IMR-90 (cell line): ENCODE measurements at regions not wholly inside any gene's neighbourhood (a gene's known extent, or its start where the extent isn't known, plus 50 kb on each side); places are given as distances from the start of the nearest gene placed in this dataset.

Experiments used
- ATAC-seq: fragments of 200-7000 bp; cut with Tn5 transposase; 2 replicates; pipeline ENCODE4 v1.9.1; 2020; ENCODE audit warnings: low read depth, mild to moderate bottlenecking, moderate library complexity
- BruUV-seq: library from RNA; stranded (reverse); fragments of 400-500 nt; replicated peaks from 2 replicates; lab custom pipeline; 2021; lab: Mats Ljungman, UMichigan
- CTCF ChIA-PET: fragments of 300-600 bp; formaldehyde crosslinking; extraction: SDS; loops from one replicate; lab custom pipeline; 2021; ENCODE audit warnings: antibody characterized with exemption; lab: Yijun Ruan, JAX
- POLR2A ChIA-PET: fragments of 300-600 bp; sonication (Branson Sonifier 250); formaldehyde crosslinking; loops from one replicate; lab custom pipeline; 2022; ENCODE audit warnings: antibody characterized with exemption; ENCODE audit not compliant: unreplicated experiment; lab: Charles Lee
- DNase-seq: peaks from one replicate; pipeline ENCODE4 v3.0.0; 2013
- H2AFZ ChIP-seq: replicated peaks from 2 replicates; pipeline ENCODE3; 2013; ENCODE audit warnings: low read length, mild to moderate bottlenecking; ENCODE audit not compliant: poor library complexity
- H2AK5ac ChIP-seq: 2 replicates; pipeline ENCODE4 v1.6.1; 2013; ENCODE audit warnings: low read depth, low read length, inconsistent platforms
- H2AK9ac ChIP-seq: replicated peaks from 2 replicates; pipeline ENCODE3; 2013; ENCODE audit warnings: mild to moderate bottlenecking, low read depth, low read length, moderate library complexity; ENCODE audit not compliant: poor library complexity
- H2BK120ac ChIP-seq: 2 replicates; pipeline ENCODE4 v1.6.1; 2013; ENCODE audit warnings: low read depth, low read length, inconsistent platforms
- H2BK15ac ChIP-seq: 3 replicates; pipeline ENCODE4 v1.6.1; 2013; ENCODE audit warnings: low read depth, low read length, inconsistent platforms
- H2BK20ac ChIP-seq: 2 replicates; pipeline ENCODE4 v1.6.1; 2013; ENCODE audit warnings: low read depth, mild to moderate bottlenecking, inconsistent platforms, low read length, moderate library complexity
- H2BK5ac ChIP-seq: 2 replicates; pipeline ENCODE4 v1.6.1; 2013; ENCODE audit warnings: mild to moderate bottlenecking, low read depth, low read length, inconsistent platforms; ENCODE audit not compliant: poor library complexity, severe bottlenecking
- H3K14ac ChIP-seq: replicated peaks from 2 replicates; pipeline ENCODE4 v1.6.1; 2013; ENCODE audit warnings: low read depth, low read length, inconsistent platforms
- H3K18ac ChIP-seq: 2 replicates; pipeline ENCODE4 v1.6.1; 2013; ENCODE audit warnings: low read depth, low read length, control low read depth
- H3K23ac ChIP-seq: 2 replicates; pipeline ENCODE4 v1.6.1; 2013; ENCODE audit warnings: low read depth, low read length, inconsistent platforms
- H3K27ac ChIP-seq: 2 replicates; pipeline ENCODE4 v1.5.1; 2013; ENCODE audit warnings: mild to moderate bottlenecking, control low read depth, low read length; ENCODE audit not compliant: insufficient read depth
- H3K27me3 ChIP-seq: 2 replicates; pipeline ENCODE4 v1.6.1; 2013; ENCODE audit warnings: low read length; ENCODE audit not compliant: control insufficient read depth, insufficient read depth
- H3K36me3 ChIP-seq: 2 replicates; pipeline ENCODE4 v1.6.1; 2013; ENCODE audit warnings: low read length, mixed read lengths; ENCODE audit not compliant: control insufficient read depth, insufficient read depth
- H3K4ac ChIP-seq: 2 replicates; pipeline ENCODE4 v1.6.1; 2013; ENCODE audit warnings: low read depth, low read length, inconsistent platforms
- H3K4me1 ChIP-seq: 2 replicates; pipeline ENCODE4 v1.6.1; 2013; ENCODE audit warnings: low read length, mixed read lengths; ENCODE audit not compliant: control insufficient read depth, insufficient read depth
- H3K4me2 ChIP-seq: 2 replicates; pipeline ENCODE4 v1.6.1; 2013; ENCODE audit warnings: low read depth, mild to moderate bottlenecking, control low read depth, low read length, moderate library complexity
- H3K4me3 ChIP-seq: 2 replicates; pipeline ENCODE4 v1.5.1; 2013; ENCODE audit warnings: low read depth, mild to moderate bottlenecking, control low read depth, low read length, moderate library complexity; ENCODE audit not compliant: insufficient read depth
- H3K56ac ChIP-seq: 2 replicates; pipeline ENCODE4 v1.6.1; 2013; ENCODE audit warnings: low read length, inconsistent platforms; ENCODE audit not compliant: insufficient read depth; ENCODE audit errors: extremely low read depth
- H3K79me1 ChIP-seq, 2 experiments: 2 replicates each; pipeline ENCODE4 v1.6.1; 2013; ENCODE audit warnings: low read length in 2 of 2, inconsistent platforms in 1 of 2, low read depth in 1 of 2
- H3K9ac ChIP-seq: 2 replicates; pipeline ENCODE4 v1.6.1; 2013; ENCODE audit warnings: low read depth, low read length, control low read depth
- H3K9me1 ChIP-seq: 2 replicates; pipeline ENCODE4 v1.6.1; 2013; ENCODE audit warnings: low read length, inconsistent platforms; ENCODE audit not compliant: insufficient read depth
- H3K9me3 ChIP-seq: 2 replicates; pipeline ENCODE4 v1.6.1; 2013; ENCODE audit warnings: low read length; ENCODE audit not compliant: control insufficient read depth, insufficient read depth
- H4K20me1 ChIP-seq: 2 replicates; pipeline ENCODE4 v1.6.1; 2013; ENCODE audit warnings: low read length, inconsistent platforms; ENCODE audit not compliant: insufficient read depth
- H4K5ac ChIP-seq: 2 replicates; pipeline ENCODE4 v1.6.1; 2013; ENCODE audit warnings: mild to moderate bottlenecking, low read depth, low read length, control low read depth
- H4K8ac ChIP-seq, 2 experiments: 2 replicates each; pipeline ENCODE4 v1.6.1; 2013; ENCODE audit warnings: low read depth in 2 of 2, low read length in 2 of 2, control low read depth in 1 of 2, inconsistent platforms in 1 of 2
- H4K91ac ChIP-seq: 2 replicates; pipeline ENCODE4 v1.6.1; 2013; ENCODE audit warnings: low read depth, low read length, inconsistent platforms; ENCODE audit not compliant: insufficient read depth
- BHLHE40 ChIP-seq: fragments of 150-350 bp; IDR thresholded peaks from 2 replicates; pipeline ENCODE4 v1.6.1; 2016; ENCODE audit warnings: mild to moderate bottlenecking, low read depth, low read length
- FOS ChIP-seq: fragments of 150-350 bp; IDR thresholded peaks from 2 replicates; pipeline ENCODE4 v1.6.1; 2016; ENCODE audit warnings: low read depth, low read length
- NFE2L2 ChIP-seq: fragments of 150-350 bp; IDR thresholded peaks from 2 replicates; pipeline ENCODE4 v1.6.1; 2016; ENCODE audit warnings: low read depth, mild to moderate bottlenecking, low read length
- POLR2A ChIP-seq: IDR thresholded peaks from 2 replicates; pipeline ENCODE4 v1.6.1; 2012; ENCODE audit warnings: mild to moderate bottlenecking, low read depth, low read length
- WGBS, 2 experiments: methylation state at CpG; one replicate each; pipeline versions ENCODE4 v1.1.5 to v1.1.7; 2013; ENCODE audit warnings: missing lambda C conversion rate in 2 of 2; ENCODE audit not compliant: insufficient read length in 1 of 2; ENCODE audit errors: extremely low coverage in 2 of 2; 5-methylcytosine and 5-hydroxymethylcytosine counted together
- dilution Hi-C: fragments of 300-500 bp; cut with HindIII; formaldehyde crosslinking; loops from one replicate; pipeline ENCODE4 v1.14.3; 2018; ENCODE audit warnings: low sequenced_read_pairs; ENCODE audit not compliant: unreplicated experiment
- in situ Hi-C: fragments of 300-500 bp; cut with MboI; formaldehyde crosslinking; loops from 3 replicates; pipeline ENCODE4 v1.14.3; 2019; ENCODE audit warnings: low sequenced_read_pairs, inconsistent platforms, mixed read lengths
- intact Hi-C: fragments of 100-400 bp; cut with micrococcal nuclease; formaldehyde crosslinking; loops from 2 replicates; pipeline ENCODE4 v1.10.0; 2022

DNA sequence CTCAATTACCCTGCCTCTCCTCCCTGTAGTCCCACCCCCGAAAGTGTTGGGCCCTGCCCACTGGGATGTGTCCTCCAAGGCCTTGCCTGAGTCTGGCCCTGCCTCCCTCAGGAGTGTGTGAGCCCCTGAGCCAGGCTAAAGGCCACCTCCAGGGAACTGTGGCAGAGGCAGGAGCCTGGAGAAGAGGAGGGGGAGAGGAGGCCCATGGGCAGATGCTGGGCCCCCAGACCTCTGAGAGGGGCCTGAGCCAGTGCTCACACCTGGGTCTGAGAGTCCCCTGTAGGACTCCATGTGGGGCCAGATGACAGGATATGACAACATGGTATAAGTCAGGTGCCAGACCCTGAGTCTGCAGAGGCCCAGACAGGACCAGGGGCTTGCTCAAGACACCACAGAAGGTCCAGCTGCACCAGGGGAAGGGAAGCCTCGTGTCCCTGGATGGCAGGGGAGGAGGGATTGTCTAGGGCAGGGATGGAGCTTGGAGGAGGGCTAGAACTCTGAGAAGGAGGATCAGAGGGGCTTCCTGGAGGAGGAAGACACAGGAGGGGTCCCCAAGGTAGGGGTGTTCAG, 217.9 kb downstream of the TBC1D2B start:
- Histone ChIP-seq H2AFZ (no peak overlapping the region), H3K36me3 (no peaks in the 10 kb centered on the region), H4K8ac (no peak overlapping the region), H3K56ac (no peak overlapping the region), H2BK5ac (no peak overlapping the region), H4K20me1 (no peaks in the 10 kb centered on the region), H3K4me2 (no peak overlapping the region), H3K9ac (no peak overlapping the region), H2BK15ac (no peak overlapping the region), H3K4me3 (no peak overlapping the region), H3K27ac (no peak overlapping the region), H3K14ac (no peak overlapping the region), H2BK20ac (no peak overlapping the region), H2AK5ac (no peak overlapping the region), H2BK120ac (no peak overlapping the region), H3K9me3 (no peaks in the 10 kb centered on the region), H4K5ac (no peak overlapping the region), H2AK9ac (no peak overlapping the region), H4K91ac (no peak overlapping the region), H3K9me1 (no peaks in the 10 kb centered on the region), H3K27me3 (peaks cover 62% of the 10 kb centered on the region), H3K23ac (no peak overlapping the region), H3K4ac (no peak overlapping the region), H3K79me1 (no peaks in the 10 kb centered on the region), H3K4me1 (no peaks in the 10 kb centered on the region), H3K18ac (no peak overlapping the region)
- in situ Hi-C loops (no loop called here), intact Hi-C loops (no loop called here), dilution Hi-C loops (no loop called here)
- TF ChIP-seq POLR2A (no peak), BHLHE40 (no peak), NFE2L2 (no peak), FOS (no peak)
- ChIA-PET POLR2A (no interaction called here), CTCF (no interaction called here)
- DNase-seq (no peak), ATAC-seq (no peak)
- no TSS peak for BruUV-seq
- no CpG with 5 or more reads among the region's 2 CpGs for WGBS, 2 experiments
